ENCODE measurements at regions not wholly inside any gene's neighbourhood (a gene's known extent, or its start where the extent isn't known, plus 50 kb on each side); places are given as distances from the start of the nearest gene placed in this dataset.
"Not testable (repeated sequence)": the region's sequence is repeated elsewhere in the genome, so short reads cannot be mapped to it uniquely, and the experiment has no call there.

- not testable (repeated sequence) for H3K4me1 Mint-ChIP-seq; H3K27me3 ChIP-seq (ENCODE audit: control insufficient read depth, insufficient read depth, low read length, poor library complexity, severe bottlenecking); H3K4me1 ChIP-seq (ENCODE audit: control insufficient read depth, insufficient read depth, low read length); H3K4me3 ChIP-seq (ENCODE audit: low read length); H3K27me3 Mint-ChIP-seq (ENCODE audit: insufficient read depth); H3K27ac ChIP-seq (ENCODE audit: low read depth, low read length); H3K9me3 ChIP-seq (ENCODE audit: control insufficient read depth, low read length); H3K36me3 Mint-ChIP-seq (ENCODE audit: low read depth); H3K9ac ChIP-seq (ENCODE audit: extremely low read depth, low read length, poor library complexity, severe bottlenecking); H3K9me3 Mint-ChIP-seq; H3K27ac Mint-ChIP-seq; DNase-seq; H3K36me3 ChIP-seq (ENCODE audit: control insufficient read depth, insufficient read depth, low read length); H3K4me3 Mint-ChIP-seq
- WGBS, 2 experiments (ENCODE audit: insufficient coverage in 1 of 2, insufficient read length in 1 of 2), result 89 to 94% methylated on average over 2 of the region's 2 CpGs
Measured at GRCh38 chr1:273772-274171, 177.7 kb downstream of the OR4F29 start.

- peak; percentile 85 for DNase-seq
- H3K9ac ChIP-seq (ENCODE audit: extremely low read depth, low read length, poor library complexity, severe bottlenecking), result not testable (repeated sequence)
Measured at GRCh38 chr1:267815-268214, 183.7 kb downstream of the OR4F29 start.

More at GRCh38 chr1:267815-268214, 183.7 kb downstream of the OR4F29 start:
- H3K36me3 Mint-ChIP-seq (ENCODE audit: low read depth); H3K27ac ChIP-seq (ENCODE audit: low read depth, low read length); H3K4me3 ChIP-seq (ENCODE audit: low read length); H3K27ac Mint-ChIP-seq; H3K36me3 ChIP-seq (ENCODE audit: control insufficient read depth, insufficient read depth, low read length); H3K27me3 Mint-ChIP-seq (ENCODE audit: insufficient read depth); H3K4me3 Mint-ChIP-seq; H3K4me1 Mint-ChIP-seq; H3K4me1 ChIP-seq (ENCODE audit: control insufficient read depth, insufficient read depth, low read length); H3K9me3 ChIP-seq (ENCODE audit: control insufficient read depth, low read length); H3K27me3 ChIP-seq (ENCODE audit: control insufficient read depth, insufficient read depth, low read length, poor library complexity, severe bottlenecking); H3K9me3 Mint-ChIP-seq: not testable (repeated sequence)
- TF ChIP-seq CTCF (conservative IDR thresholded peaks at IDR 0.05), result peak; percentile 72
- WGBS, 2 experiments (ENCODE audit: insufficient coverage in 1 of 2, insufficient read length in 1 of 2), result 25% methylated on average over 1 of the region's 5 CpGs; no CpG with 5 or more reads in 1 of the 2 experiments

All from endodermal cell (in vitro differentiated cells).